ENCODE measurements at regions not wholly inside any gene's neighbourhood (a gene's known extent, or its start where the extent isn't known, plus 50 kb on each side); places are given as distances from the start of the nearest gene placed in this dataset.

- TF ChIP-seq CTCF (IDR thresholded peaks at IDR 0.05) (no peak), EP300 (IDR thresholded peaks at IDR 0.05) (no peak), POLR2A (IDR thresholded peaks at IDR 0.05) (no peak)
Measured at GRCh38 chr9:8074713-8075286, 275.2 kb upstream of the DMAC1 start.
